GM18520 (cell line): ENCODE measurements at regions not wholly inside any gene's neighbourhood (a gene's known extent, or its start where the extent isn't known, plus 50 kb on each side); places are given as distances from the start of the nearest gene placed in this dataset.

Source experiments
- ATAC-seq: cut with Tn5 transposase; IDR thresholded peaks from one replicate; pipeline ENCODE4 v1.9.1; 2021; ENCODE audit not compliant: unreplicated experiment

GRCh38 chr3:107943786-107944523 is 146.9 kb downstream of the CD47 start:
- no peak for ATAC-seq

DNA sequence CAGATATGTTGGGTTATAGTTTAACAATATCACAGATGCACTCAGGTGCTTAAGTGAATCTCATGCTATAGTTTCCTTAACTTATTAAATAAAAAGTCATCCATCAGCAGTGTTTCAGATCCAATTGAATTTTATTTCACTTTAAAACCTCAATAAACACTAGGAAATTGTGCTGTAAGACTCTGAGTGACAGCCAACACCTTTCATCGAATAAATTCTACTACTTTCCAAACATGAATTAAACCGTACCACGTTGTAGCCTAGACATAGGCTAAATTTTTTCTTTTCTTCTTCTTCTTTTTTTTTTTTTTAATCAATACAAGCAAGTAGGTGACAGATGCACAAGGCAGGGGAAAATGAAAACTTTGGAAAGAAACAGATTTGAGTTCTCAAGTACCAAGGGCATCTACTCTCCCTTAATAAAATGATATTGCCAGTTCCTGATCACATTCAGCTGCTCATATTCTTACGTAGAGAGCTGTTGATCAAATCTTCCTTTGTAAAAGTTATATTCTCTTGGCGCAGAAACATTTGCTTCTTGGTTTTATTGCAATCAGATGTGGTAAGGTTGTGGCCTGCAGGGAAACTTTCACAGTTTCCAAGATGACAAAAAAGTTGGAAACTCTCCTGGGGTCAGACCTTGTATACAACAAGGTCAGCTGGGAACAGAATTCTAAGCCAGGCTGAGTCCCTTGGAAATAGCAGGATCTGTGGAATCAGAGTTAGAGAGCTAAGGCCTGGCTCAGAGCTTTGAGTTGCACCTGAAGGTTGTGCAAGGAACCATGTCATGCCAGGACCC is 147.7 kb downstream of the CD47 start:
- ATAC-seq = no peak

DNA sequence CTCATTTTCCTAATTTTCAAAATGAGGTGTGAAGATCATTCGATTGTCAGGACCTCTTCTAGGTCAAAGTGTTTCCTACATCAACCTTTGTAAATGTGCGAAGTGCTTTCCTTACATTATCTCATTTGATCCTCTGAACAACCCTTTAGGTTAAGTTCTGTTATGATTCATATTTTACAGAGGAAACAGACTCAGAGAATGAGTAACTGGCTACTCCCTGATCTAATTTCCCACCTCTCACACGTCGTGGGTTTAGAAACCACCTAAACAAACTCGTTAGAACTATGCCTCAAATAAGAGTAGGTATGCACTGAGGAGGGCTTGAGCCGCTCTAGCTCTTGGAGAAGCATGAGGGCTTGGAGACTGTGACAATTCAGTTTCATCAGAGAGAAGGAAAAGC is 148.6 kb downstream of the CD47 start:
- peak; percentile 91 for ATAC-seq

GRCh38 chr3:107939691-107940442 is 151.0 kb downstream of the CD47 start:
- no peak for ATAC-seq

DNA sequence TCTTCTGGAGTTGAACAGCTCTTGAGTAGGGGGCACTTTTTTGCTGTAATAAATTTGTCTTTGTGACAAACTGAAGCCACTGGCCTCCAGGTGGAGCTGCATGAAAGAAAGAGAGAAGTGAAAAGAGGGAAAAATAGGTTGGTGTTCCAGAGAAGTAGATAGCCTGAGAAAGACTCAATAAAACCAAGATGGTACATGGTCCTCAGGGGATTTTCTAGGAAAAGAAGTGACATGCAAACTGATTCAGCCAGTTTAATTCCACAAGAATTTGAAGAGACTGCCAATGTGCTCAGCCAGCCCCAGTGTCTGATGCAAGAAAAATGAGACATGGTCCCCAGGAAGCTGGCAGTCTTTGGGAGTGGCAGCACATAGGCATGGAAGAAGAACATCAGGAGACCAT is 152.7 kb downstream of the CD47 start:
- ATAC-seq = no peak

DNA sequence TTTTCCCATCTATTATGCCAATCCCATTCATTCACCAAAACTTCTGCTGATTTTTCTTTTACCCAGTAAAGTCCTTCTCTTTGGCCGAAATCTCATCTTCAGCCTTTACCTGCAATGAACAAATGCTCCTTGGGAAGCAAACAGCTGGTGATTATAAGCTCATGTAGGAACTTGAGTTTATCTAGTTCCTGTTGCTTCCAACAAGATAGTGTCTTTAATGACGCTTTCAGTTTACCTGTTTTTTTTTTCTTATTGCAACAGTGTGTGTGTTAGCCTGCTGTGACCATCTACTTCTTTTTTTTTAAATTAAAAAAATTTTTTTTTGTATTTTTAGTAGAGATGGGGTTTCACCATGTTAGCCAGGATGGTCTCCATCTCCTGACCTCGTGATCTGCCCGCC is 156.0 kb downstream of the CD47 start:
- ATAC-seq = no peak

- no peak for ATAC-seq
These were observed 157.4 kb downstream of the CD47 start for GRCh38 chr3:107933450-107933849.

- ATAC-seq = no peak
These were observed 159.5 kb downstream of the CD47 start for GRCh38 chr3:107931326-107931725.

- no peak for ATAC-seq
These were observed 161.7 kb downstream of the CD47 start for GRCh38 chr3:107929088-107929487.

- no peak for ATAC-seq
These were observed 162.8 kb downstream of the CD47 start for GRCh38 chr3:107928084-107928445.

DNA sequence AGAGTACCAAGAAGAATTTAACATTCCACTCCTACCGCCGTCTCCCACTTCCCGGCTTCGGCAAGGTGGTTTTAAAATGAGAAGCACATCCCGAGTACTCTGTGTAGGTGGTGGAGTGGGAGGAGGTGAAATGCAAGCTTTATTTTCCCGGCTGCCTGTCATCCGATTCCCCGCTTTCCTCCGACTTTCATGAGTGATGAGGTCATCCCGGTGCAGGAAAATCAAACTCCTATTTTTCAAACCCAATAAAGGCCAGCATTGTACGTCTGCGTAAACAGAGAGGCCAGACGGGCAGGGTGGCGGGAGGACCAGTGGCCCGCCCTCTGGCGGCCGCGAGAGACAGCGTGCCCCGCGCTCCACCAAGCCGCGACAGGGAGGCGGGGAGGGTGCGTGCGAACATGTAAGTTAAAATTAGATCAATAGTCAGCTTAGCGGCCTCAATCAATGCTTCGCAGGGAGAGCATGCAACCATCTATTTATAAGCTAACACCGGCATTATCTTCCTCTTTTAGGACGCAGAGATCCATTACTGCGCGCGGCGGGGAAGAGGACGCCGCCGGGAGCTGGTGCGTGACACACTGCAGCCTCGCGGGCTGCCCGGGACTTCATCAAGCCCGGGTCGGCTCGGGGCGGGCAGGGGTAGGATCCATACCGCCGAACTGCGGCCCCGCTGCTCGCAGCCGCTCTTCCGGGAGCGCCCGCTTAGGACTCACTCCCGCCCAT is 163.3 kb downstream of the CD47 start:
- ATAC-seq = peak; percentile 88

DNA sequence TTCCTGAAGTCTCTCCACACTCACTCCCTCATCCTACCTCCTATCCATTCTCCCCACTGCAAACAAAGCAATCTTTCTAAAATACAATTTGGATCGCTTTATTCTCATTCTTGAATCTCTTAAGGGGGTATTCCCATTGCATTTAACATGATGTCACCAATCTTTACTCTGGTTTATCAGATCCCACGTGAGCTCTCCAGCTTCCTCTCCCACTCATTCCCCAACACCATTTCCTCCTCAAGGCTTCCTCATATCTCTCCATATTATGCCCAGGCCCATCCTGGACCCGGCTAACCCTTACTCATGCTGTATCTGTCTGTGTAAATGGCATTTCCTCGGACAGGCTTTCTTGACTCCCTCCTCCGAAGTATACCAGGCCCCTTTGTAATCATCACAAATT is 165.0 kb downstream of the CD47 start:
- ATAC-seq = no peak

DNA sequence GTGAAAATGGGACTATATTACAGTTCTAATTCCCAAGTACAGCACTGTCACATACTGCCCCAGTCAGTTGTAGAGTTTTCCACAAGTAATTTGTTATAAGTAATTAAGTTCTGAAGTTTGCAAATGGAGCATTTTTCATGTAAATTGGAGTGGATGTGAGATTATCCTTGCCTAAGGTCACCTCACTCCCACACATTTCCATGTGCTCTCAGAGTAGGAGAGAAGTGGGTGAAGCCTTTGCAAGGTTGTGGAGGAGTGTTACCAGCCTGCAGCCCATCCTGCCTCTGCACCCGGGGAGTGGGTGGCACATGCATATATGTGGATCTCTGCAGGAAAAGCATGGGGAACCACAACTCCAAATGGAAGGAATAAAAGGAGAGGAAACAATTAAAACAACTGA is 169.8 kb downstream of the CD47 start:
- no peak for ATAC-seq

GRCh38 chr3:107920538-107920937 is 170.3 kb downstream of the CD47 start:
- no peak for ATAC-seq

GRCh38 chr3:107919239-107919638 is 171.6 kb downstream of the CD47 start:
- ATAC-seq = no peak

GRCh38 chr3:107916171-107916570 is 174.7 kb downstream of the CD47 start:
- ATAC-seq = no peak

DNA sequence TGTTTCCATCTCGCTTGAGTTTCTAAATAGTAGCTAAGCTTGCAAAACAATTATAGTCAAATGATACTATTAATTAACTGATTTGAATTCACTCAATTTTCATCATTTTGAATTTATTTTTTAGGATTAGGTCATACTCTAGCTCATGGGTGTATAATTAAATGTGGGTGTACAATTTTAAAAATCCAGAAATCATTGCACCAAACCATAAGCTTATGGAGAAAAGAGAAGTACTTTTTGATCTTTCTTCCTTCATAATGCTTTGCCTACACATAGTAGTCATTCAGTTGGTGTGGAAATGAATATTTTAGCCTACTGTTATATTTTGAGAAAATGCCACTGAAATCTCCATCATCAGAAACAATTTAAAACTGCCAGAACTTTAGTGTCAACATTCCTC is 175.1 kb downstream of the CD47 start:
- no peak for ATAC-seq

DNA sequence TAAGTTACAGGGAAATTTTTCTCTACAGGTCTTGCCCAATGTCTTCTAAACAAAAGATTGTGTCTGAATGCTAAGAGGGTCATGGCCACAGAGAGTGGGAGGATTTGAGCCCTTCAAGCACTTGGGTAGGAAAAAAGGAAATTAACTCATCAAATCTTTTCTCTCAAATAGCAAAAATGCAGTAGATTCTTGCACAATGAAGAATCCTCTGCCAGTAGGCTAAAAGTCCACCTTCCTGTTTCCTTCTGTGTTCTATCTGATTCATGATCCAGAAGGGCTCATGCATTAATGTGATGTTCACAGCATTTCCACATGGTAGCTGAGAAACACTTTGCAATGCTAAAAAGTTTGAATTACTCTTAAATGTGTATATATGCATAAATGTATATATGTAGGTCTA is 177.1 kb downstream of the CD47 start:
- ATAC-seq = no peak

DNA sequence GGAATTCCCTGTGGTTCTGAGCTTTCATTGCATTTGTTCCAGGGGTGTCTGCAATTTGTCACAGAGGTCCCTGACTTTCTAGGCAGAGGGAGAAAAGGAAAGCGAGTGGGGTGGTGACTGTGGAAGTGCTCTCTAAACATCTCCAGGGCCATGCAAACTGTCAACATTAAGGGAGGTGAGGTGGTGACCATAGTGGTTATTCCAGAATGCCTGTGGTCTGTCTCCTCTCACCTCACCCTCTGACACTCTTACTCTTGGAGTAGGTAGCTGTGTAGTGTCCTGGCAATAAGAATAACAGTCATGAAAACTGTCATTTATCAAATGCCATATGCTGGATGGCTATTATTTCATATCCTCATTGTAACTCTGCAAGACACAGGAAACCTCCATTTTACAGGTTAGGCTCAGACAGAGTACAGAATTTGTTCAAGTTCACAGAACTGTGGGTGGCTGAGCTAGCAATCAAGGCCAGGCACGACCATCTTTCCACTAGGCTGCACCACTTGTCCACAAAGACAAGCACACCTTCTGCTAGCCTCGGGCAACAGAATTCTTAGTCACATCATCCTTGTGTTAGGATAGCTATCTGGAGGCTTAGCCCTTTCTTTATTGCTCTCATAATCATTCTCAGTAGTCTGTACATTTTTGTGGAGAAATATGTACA is 179.4 kb downstream of the CD47 start:
- no peak for ATAC-seq

DNA sequence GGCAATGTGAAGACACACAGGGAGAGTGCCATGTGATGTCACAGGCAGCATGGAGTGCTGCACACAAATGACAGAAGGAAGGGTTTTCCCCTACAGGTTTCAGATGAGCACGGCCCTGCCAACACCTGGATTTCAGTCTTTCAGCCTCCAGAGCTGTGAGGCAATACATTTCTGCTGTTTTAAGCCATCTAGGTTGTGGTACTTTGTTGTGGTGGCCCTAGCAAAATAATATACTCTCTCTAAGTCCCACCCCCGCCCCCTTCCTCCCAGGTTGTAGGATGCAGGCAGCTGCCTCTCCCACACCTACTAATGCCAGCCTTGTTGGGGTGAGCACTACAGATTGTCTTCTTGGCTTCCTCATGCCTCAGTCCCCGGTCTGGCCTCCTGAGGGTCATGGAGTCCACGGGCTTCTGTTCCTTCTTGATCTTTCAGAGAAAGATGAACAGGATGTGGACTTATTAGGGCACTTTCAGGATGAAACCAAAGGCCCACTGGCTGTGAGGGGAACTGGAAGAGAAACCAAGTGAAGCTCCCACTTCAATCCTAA is 180.0 kb downstream of the CD47 start:
- ATAC-seq = peak; percentile 98
